HG02885 (cell line): ENCODE measurements at regions not wholly inside any gene's neighbourhood (a gene's known extent, or its start where the extent isn't known, plus 50 kb on each side); places are given as distances from the start of the nearest gene placed in this dataset.

Experiments
- ATAC-seq: cut with Tn5 transposase; IDR thresholded peaks from one replicate; pipeline ENCODE4 v1.9.1; 2021; ENCODE audit warnings: mild to moderate bottlenecking; ENCODE audit not compliant: unreplicated experiment, poor library complexity

GRCh38 chr4:95674521-95674981 lies 125.8 kb upstream of the UNC5C start:
- ATAC-seq, result no peak

GRCh38 chr4:95672811-95673210 lies 124.0 kb upstream of the UNC5C start:
- no peak for ATAC-seq

- no peak for ATAC-seq
Observed at GRCh38 chr4:95660719-95661118, 111.9 kb upstream of the UNC5C start.

- no peak for ATAC-seq
Observed at GRCh38 chr4:95651891-95652290, 103.1 kb upstream of the UNC5C start.

- no peak for ATAC-seq
Observed at GRCh38 chr4:95644417-95644816, 95.6 kb upstream of the UNC5C start.

- ATAC-seq, result no peak
Observed at GRCh38 chr4:95643627-95644026, 94.9 kb upstream of the UNC5C start.

- no peak for ATAC-seq
Observed at GRCh38 chr4:95641571-95641970, 92.8 kb upstream of the UNC5C start.

- no peak for ATAC-seq
Observed at GRCh38 chr4:95640311-95640710, 91.5 kb upstream of the UNC5C start.

GRCh38 chr4:95638920-95639501 lies 90.2 kb upstream of the UNC5C start:
- no peak for ATAC-seq

GRCh38 chr4:95637043-95637600 lies 88.3 kb upstream of the UNC5C start:
- ATAC-seq, result no peak

- no peak for ATAC-seq
Observed at GRCh38 chr4:95636061-95636460, 87.3 kb upstream of the UNC5C start.

- ATAC-seq, result no peak
Observed at GRCh38 chr4:95627709-95628108, 78.9 kb upstream of the UNC5C start.

GRCh38 chr4:95627024-95627605 lies 78.3 kb upstream of the UNC5C start:
- ATAC-seq, result no peak

- ATAC-seq, result no peak
Observed at GRCh38 chr4:95625020-95625419, 76.2 kb upstream of the UNC5C start.

- no peak for ATAC-seq
Observed at GRCh38 chr4:95619525-95620443, 71.0 kb upstream of the UNC5C start.

- no peak for ATAC-seq
Observed at GRCh38 chr4:95614684-95615205, 66.0 kb upstream of the UNC5C start.

- ATAC-seq, result no peak
Observed at GRCh38 chr4:95610061-95610569, 61.3 kb upstream of the UNC5C start.

- ATAC-seq, result no peak
Observed at GRCh38 chr4:95606739-95607138, 58.0 kb upstream of the UNC5C start.

GRCh38 chr4:95603393-95603792 lies 54.6 kb upstream of the UNC5C start:
- no peak for ATAC-seq

GRCh38 chr4:95602872-95603271 lies 54.1 kb upstream of the UNC5C start:
- no peak for ATAC-seq

GRCh38 chr4:95601356-95601755 lies 52.6 kb upstream of the UNC5C start:
- no peak for ATAC-seq
